ENCODE measurements at regions not wholly inside any gene's neighbourhood (a gene's known extent, or its start where the extent isn't known, plus 50 kb on each side); places are given as distances from the start of the nearest gene placed in this dataset.

- no peak overlapping the region for H3K4me3 Mint-ChIP-seq
- H3K27ac Mint-ChIP-seq: no peak overlapping the region
- H3K4me1 Mint-ChIP-seq (ENCODE audit: low read depth): no peaks in the 10 kb centered on the region
These were observed 969.4 kb downstream of the PLOD2 start for GRCh38 chr3:145191543-145191942.

GRCh38 chr3:145197051-145197820 is 963.7 kb downstream of the PLOD2 start:
- TF ChIP-seq, protein P1, sequence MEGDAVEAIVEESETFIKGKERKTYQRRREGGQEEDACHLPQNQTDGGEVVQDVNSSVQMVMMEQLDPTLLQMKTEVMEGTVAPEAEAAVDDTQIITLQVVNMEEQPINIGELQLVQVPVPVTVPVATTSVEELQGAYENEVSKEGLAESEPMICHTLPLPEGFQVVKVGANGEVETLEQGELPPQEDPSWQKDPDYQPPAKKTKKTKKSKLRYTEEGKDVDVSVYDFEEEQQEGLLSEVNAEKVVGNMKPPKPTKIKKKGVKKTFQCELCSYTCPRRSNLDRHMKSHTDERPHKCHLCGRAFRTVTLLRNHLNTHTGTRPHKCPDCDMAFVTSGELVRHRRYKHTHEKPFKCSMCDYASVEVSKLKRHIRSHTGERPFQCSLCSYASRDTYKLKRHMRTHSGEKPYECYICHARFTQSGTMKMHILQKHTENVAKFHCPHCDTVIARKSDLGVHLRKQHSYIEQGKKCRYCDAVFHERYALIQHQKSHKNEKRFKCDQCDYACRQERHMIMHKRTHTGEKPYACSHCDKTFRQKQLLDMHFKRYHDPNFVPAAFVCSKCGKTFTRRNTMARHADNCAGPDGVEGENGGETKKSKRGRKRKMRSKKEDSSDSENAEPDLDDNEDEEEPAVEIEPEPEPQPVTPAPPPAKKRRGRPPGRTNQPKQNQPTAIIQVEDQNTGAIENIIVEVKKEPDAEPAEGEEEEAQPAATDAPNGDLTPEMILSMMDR (IDR thresholded peaks at IDR 0.05): no peak
- H3K36me3 Mint-ChIP-seq (ENCODE audit: low read depth): no peaks in the 10 kb centered on the region
- H3K4me1 Mint-ChIP-seq (ENCODE audit: low read depth): no peaks in the 10 kb centered on the region
- H3K9me3 Mint-ChIP-seq: peaks cover 41% of the 10 kb centered on the region
- no peak overlapping the region for H3K4me3 Mint-ChIP-seq
- DNase-seq: no peak
- H3K27ac Mint-ChIP-seq: no peak overlapping the region
- H3K27me3 Mint-ChIP-seq (ENCODE audit: insufficient read depth): no peaks in the 10 kb centered on the region

More at GRCh38 chr3:145191543-145191942, 969.4 kb downstream of the PLOD2 start:
- H3K27me3 Mint-ChIP-seq (ENCODE audit: insufficient read depth): no peaks in the 10 kb centered on the region
- TF ChIP-seq, protein P1 (IDR thresholded peaks at IDR 0.05): no peak
- DNase-seq: no peak
- no peaks in the 10 kb centered on the region for H3K36me3 Mint-ChIP-seq (ENCODE audit: low read depth)
- peaks cover 25% of the 10 kb centered on the region for H3K9me3 Mint-ChIP-seq

GRCh38 chr3:145197821-145198220 is 963.2 kb downstream of the PLOD2 start:
- H3K4me1 Mint-ChIP-seq (ENCODE audit: low read depth): no peaks in the 10 kb centered on the region
- no peak overlapping the region for H3K27ac Mint-ChIP-seq
- no peaks in the 10 kb centered on the region for H3K36me3 Mint-ChIP-seq (ENCODE audit: low read depth)
- TF ChIP-seq, protein P1 (IDR thresholded peaks at IDR 0.05): no peak
- H3K27me3 Mint-ChIP-seq (ENCODE audit: insufficient read depth): no peaks in the 10 kb centered on the region
- no peak overlapping the region for H3K4me3 Mint-ChIP-seq
- no peak for DNase-seq
- peaks cover 41% of the 10 kb centered on the region for H3K9me3 Mint-ChIP-seq

DNA sequence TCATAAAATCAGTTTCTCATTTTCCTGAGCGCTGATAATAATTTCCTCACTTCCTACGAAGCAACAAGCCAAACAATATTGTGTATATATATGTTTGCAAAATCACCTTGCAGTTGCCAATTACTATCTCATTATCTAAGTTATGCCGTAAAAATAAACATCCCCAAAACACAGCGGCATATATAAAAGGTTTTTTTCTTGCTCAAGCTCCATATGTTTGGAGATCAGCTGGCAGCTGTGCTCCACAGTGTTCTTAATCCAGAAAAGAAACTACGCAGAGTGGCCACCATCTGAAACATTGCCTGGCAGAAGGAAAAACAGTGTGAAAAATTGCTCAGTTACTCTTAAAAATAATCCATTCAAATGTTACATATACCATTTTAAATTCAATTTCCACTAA is 951.4 kb downstream of the PLOD2 start:
- Mint-ChIP-seq H3K27me3 (ENCODE audit: insufficient read depth) (no peaks in the 10 kb centered on the region), H3K4me1 (ENCODE audit: low read depth) (no peaks in the 10 kb centered on the region), H3K36me3 (ENCODE audit: low read depth) (no peaks in the 10 kb centered on the region), H3K27ac (no peak overlapping the region), H3K4me3 (no peak overlapping the region), H3K9me3 (peaks cover 14% of the 10 kb centered on the region)
- no peak for DNase-seq
- TF ChIP-seq, protein P1 (IDR thresholded peaks at IDR 0.05): no peak

GRCh38 chr3:145219355-145220235 is 941.4 kb downstream of the PLOD2 start:
- TF ChIP-seq, protein P1 (IDR thresholded peaks at IDR 0.05): no peak
- H3K36me3 Mint-ChIP-seq (ENCODE audit: low read depth): no peaks in the 10 kb centered on the region
- H3K9me3 Mint-ChIP-seq: peaks cover 17% of the 10 kb centered on the region
- DNase-seq: no peak
- H3K4me3 Mint-ChIP-seq: no peak overlapping the region
- H3K27me3 Mint-ChIP-seq (ENCODE audit: insufficient read depth): no peaks in the 10 kb centered on the region
- no peaks in the 10 kb centered on the region for H3K4me1 Mint-ChIP-seq (ENCODE audit: low read depth)
- H3K27ac Mint-ChIP-seq: no peak overlapping the region
